Activated B cell treated with CpG ODN at 0.5 μM for 24 hours (primary cell): ENCODE measurements at regions not wholly inside any gene's neighbourhood (a gene's known extent, or its start where the extent isn't known, plus 50 kb on each side); places are given as distances from the start of the nearest gene placed in this dataset.

Experiments
- ATAC-seq: fragments of 200-7000 bp; cut with Tn5 transposase; one replicate; pipeline ENCODE4 v1.10.0; 2021; ENCODE audit warnings: low read depth, mild to moderate bottlenecking, moderate library complexity
- CTCF ChIA-PET: fragments of 350-600 bp; sonication (Branson Sonifier 250); formaldehyde crosslinking; loops from one replicate; lab custom pipeline; 2021; ENCODE audit warnings: antibody characterized with exemption; lab: Charles Lee
- POLR2A ChIA-PET: fragments of 350-600 bp; sonication (Branson Sonifier 250); formaldehyde crosslinking; loops from one replicate; lab custom pipeline; 2021; ENCODE audit warnings: antibody characterized with exemption; lab: Charles Lee
- DNase-seq: peaks from one replicate; pipeline ENCODE4 v3.0.0; 2022
- H3K27ac Mint-ChIP-seq: one replicate; pipeline ENCODE4 v1.8.0; 2020; ENCODE audit warnings: mixed read lengths
- H3K27me3 Mint-ChIP-seq: one replicate; pipeline ENCODE4 v1.8.0; 2021; ENCODE audit warnings: mixed read lengths
- H3K36me3 Mint-ChIP-seq: one replicate; pipeline ENCODE4 v1.8.0; 2021; ENCODE audit warnings: low read depth, mixed read lengths
- H3K4me1 Mint-ChIP-seq: one replicate; pipeline ENCODE4 v1.8.0; 2021; ENCODE audit warnings: mixed read lengths
- H3K4me3 Mint-ChIP-seq: one replicate; pipeline ENCODE4 v1.8.0; 2020; ENCODE audit warnings: mild to moderate bottlenecking, mixed read lengths
- H3K9me3 Mint-ChIP-seq: one replicate; pipeline ENCODE4 v1.8.0; 2020; ENCODE audit warnings: mixed read lengths
- CTCF ChIP-seq: fragments of 200-600 bp; IDR thresholded peaks from one replicate; pipeline ENCODE4 v1.8.0; 2022; ENCODE audit warnings: antibody characterized with exemption, mild to moderate bottlenecking
- intact Hi-C: fragments of 100-400 bp; cut with micrococcal nuclease; formaldehyde crosslinking; loops from one replicate; pipeline ENCODE4 v1.15.1; 2024

GRCh38 chr4:18397681-18398390, 376.3 kb upstream of the LCORL start:
- Mint-ChIP-seq H3K9me3 (peaks cover 3% of the 10 kb centered on the region), H3K27ac (no peak overlapping the region), H3K4me1 (no peaks in the 10 kb centered on the region), H3K27me3 (peaks cover 3% of the 10 kb centered on the region), H3K4me3 (no peak overlapping the region), H3K36me3 (no peaks in the 10 kb centered on the region)
- TF ChIP-seq CTCF: no peak
- ATAC-seq: no peak
- DNase-seq: no peak
- ChIA-PET POLR2A (interaction anchor here (0.7 kb wide), 1 partner anchor 518 kb away, joined by 7 read pairs; no protein-coding TSS in a partner anchor), CTCF (no interaction called here)
- intact Hi-C loops: no loop called here

GRCh38 chr4:18394656-18395055, 373.1 kb upstream of the LCORL start:
- no peak for TF ChIP-seq CTCF
- POLR2A ChIA-PET: no interaction called here
- intact Hi-C loops: no loop called here
- Mint-ChIP-seq H3K4me1 (no peaks in the 10 kb centered on the region), H3K36me3 (no peaks in the 10 kb centered on the region), H3K4me3 (no peak overlapping the region), H3K27ac (no peak overlapping the region), H3K9me3 (peaks cover 3% of the 10 kb centered on the region), H3K27me3 (no peaks in the 10 kb centered on the region)
- no peak for ATAC-seq
- DNase-seq: no peak
- CTCF ChIA-PET: no interaction called here

GRCh38 chr4:18391354-18391728, 369.8 kb upstream of the LCORL start:
- no peak for TF ChIP-seq CTCF
- ChIA-PET CTCF (no interaction called here), POLR2A (no interaction called here)
- H3K4me1 Mint-ChIP-seq: no peaks in the 10 kb centered on the region
- intact Hi-C loops: no loop called here
- H3K9me3 Mint-ChIP-seq: peaks cover 3% of the 10 kb centered on the region
- no peak overlapping the region for H3K27ac Mint-ChIP-seq
- ATAC-seq (no peak), DNase-seq (no peak)
- H3K4me3 Mint-ChIP-seq: no peak overlapping the region
- H3K36me3 Mint-ChIP-seq: no peaks in the 10 kb centered on the region
- no peaks in the 10 kb centered on the region for H3K27me3 Mint-ChIP-seq

GRCh38 chr4:18390655-18391353, 369.2 kb upstream of the LCORL start:
- TF ChIP-seq CTCF: no peak
- intact Hi-C loops: no loop called here
- no peaks in the 10 kb centered on the region for H3K36me3 Mint-ChIP-seq
- peaks cover 3% of the 10 kb centered on the region for H3K9me3 Mint-ChIP-seq
- H3K27ac Mint-ChIP-seq: no peak overlapping the region
- H3K27me3 Mint-ChIP-seq: no peaks in the 10 kb centered on the region
- ATAC-seq (no peak), DNase-seq (no peak)
- CTCF ChIA-PET: no interaction called here
- no peaks in the 10 kb centered on the region for H3K4me1 Mint-ChIP-seq
- POLR2A ChIA-PET: no interaction called here
- no peak overlapping the region for H3K4me3 Mint-ChIP-seq

GRCh38 chr4:18389115-18389514, 367.6 kb upstream of the LCORL start:
- no peaks in the 10 kb centered on the region for H3K27me3 Mint-ChIP-seq
- DNase-seq (no peak), ATAC-seq (no peak)
- H3K4me1 Mint-ChIP-seq: no peaks in the 10 kb centered on the region
- no peak overlapping the region for H3K27ac Mint-ChIP-seq
- no peak for TF ChIP-seq CTCF
- H3K4me3 Mint-ChIP-seq: no peak overlapping the region
- intact Hi-C loops: no loop called here
- ChIA-PET CTCF (no interaction called here), POLR2A (no interaction called here)
- no peaks in the 10 kb centered on the region for H3K36me3 Mint-ChIP-seq
- H3K9me3 Mint-ChIP-seq: peaks cover 8% of the 10 kb centered on the region
